ENCODE measurements at regions not wholly inside any gene's neighbourhood (a gene's known extent, or its start where the extent isn't known, plus 50 kb on each side); places are given as distances from the start of the nearest gene placed in this dataset.

DNA sequence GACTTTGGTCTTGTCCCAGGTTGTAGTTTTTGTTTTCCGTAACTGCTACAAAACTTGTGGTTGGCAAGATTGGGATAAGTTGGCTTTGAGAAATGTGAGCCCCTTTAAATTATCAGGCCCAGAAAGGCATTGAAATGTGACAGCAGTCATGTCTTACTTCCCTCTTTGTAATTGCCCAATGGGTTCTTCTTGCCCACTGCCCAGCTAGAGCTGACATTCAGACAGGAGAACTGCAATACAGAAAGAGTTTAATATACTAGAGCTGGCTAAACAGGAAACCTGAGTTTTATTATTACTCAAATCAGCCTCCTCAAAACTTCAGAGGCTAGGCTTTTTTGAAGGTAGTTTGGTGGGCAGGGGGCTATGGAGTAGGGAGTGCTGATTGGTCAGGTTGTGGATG, 288.3 kb downstream of the ZNF674 start:
- TF ChIP-seq, protein P1, sequence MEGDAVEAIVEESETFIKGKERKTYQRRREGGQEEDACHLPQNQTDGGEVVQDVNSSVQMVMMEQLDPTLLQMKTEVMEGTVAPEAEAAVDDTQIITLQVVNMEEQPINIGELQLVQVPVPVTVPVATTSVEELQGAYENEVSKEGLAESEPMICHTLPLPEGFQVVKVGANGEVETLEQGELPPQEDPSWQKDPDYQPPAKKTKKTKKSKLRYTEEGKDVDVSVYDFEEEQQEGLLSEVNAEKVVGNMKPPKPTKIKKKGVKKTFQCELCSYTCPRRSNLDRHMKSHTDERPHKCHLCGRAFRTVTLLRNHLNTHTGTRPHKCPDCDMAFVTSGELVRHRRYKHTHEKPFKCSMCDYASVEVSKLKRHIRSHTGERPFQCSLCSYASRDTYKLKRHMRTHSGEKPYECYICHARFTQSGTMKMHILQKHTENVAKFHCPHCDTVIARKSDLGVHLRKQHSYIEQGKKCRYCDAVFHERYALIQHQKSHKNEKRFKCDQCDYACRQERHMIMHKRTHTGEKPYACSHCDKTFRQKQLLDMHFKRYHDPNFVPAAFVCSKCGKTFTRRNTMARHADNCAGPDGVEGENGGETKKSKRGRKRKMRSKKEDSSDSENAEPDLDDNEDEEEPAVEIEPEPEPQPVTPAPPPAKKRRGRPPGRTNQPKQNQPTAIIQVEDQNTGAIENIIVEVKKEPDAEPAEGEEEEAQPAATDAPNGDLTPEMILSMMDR (IDR thresholded peaks at IDR 0.05; ENCODE audit: low read depth, low read length): no peak
- no peak for TF ChIP-seq MAX (IDR thresholded peaks at IDR 0.05; ENCODE audit: low read depth, low read length)
- TF ChIP-seq MYC (IDR thresholded peaks at IDR 0.05; ENCODE audit: low read depth, low read length): no peak
- no peak for TF ChIP-seq POLR2A (IDR thresholded peaks at IDR 0.05; ENCODE audit: extremely low read depth, insufficient read length)

Data from NB4 (cell line).